ENCODE measurements at regions not wholly inside any gene's neighbourhood (a gene's known extent, or its start where the extent isn't known, plus 50 kb on each side); places are given as distances from the start of the nearest gene placed in this dataset.

- no peak overlapping the region for H4K8ac ChIP-seq (ENCODE audit: low read length)
- H2AFZ ChIP-seq (ENCODE audit: low read depth, low read length): no peak overlapping the region
- no peak overlapping the region for H3K14ac ChIP-seq (ENCODE audit: low read length in 2 of 2)
- H2BK120ac ChIP-seq (ENCODE audit: low read depth, low read length): no peak overlapping the region
- H3K9ac ChIP-seq (ENCODE audit: low read length): no peak overlapping the region
- no peak overlapping the region for H3K4me3 ChIP-seq (ENCODE audit: insufficient read depth in 1 of 2, low read depth in 1 of 2, low read length in 2 of 2)
- no peak overlapping the region for H4K91ac ChIP-seq (ENCODE audit: low read length)
- H3K23ac ChIP-seq (ENCODE audit: low read length in 2 of 2): no peak overlapping the region
- no peak overlapping the region for H3K4me2 ChIP-seq (ENCODE audit: low read length, poor library complexity, severe bottlenecking)
- H3K9me3 ChIP-seq (ENCODE audit: control insufficient read depth, low read length): no peaks in the 10 kb centered on the region
- H3K27me3 ChIP-seq (ENCODE audit: control insufficient read depth in 1 of 2, insufficient read depth in 1 of 2, low read length in 2 of 2): no peaks in the 10 kb centered on the region
- no peaks in the 10 kb centered on the region for H3K79me1 ChIP-seq (replicated peaks; ENCODE audit: low read length, poor library complexity, severe bottlenecking)
- no peaks in the 10 kb centered on the region for H3K4me1 ChIP-seq (ENCODE audit: control insufficient read depth, insufficient read depth, low read depth, low read length)
- no peak overlapping the region for H2BK15ac ChIP-seq (ENCODE audit: low read depth, poor library complexity, severe bottlenecking)
- H3K27ac ChIP-seq (ENCODE audit: low read length, poor library complexity, severe bottlenecking): no peak overlapping the region
- no peak overlapping the region for H3K4ac ChIP-seq (ENCODE audit: low read depth in 1 of 2, low read length in 2 of 2)
- H3K18ac ChIP-seq (ENCODE audit: low read depth in 1 of 2, low read length in 2 of 2): no peak overlapping the region
- peak; percentile 19 for DNase-seq
- no peaks in the 10 kb centered on the region for H3K36me3 ChIP-seq (ENCODE audit: control insufficient read depth in 1 of 2, insufficient read depth in 2 of 2, low read depth in 1 of 2, low read length in 2 of 2)
- H2BK5ac ChIP-seq (ENCODE audit: low read depth, low read length, poor library complexity, severe bottlenecking): no peak overlapping the region
- H2BK12ac ChIP-seq (ENCODE audit: low read length in 2 of 2): no peak overlapping the region
- no peak overlapping the region for H2AK5ac ChIP-seq (ENCODE audit: low read length, severe bottlenecking)
Measured at GRCh38 chr2:187959821-187960220, 331.9 kb upstream of the GULP1 start.

DNA sequence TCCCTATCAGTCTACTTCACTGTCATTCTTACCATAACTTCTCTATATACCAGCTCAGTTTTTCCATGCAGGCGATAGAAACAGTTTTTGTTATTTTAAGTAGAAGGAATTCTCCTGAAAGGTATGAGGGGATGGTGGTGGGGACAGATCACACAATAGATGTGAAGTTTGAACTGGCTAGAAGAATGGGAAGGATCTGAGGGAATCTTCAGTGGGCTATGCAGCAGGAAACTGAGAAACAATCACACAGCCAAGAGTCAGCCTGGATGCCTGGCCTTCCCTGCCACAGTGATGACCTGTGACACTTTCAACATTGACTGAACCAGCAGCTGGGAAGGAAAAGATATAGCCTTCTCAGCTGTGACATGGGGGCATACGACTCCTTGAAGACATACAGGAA is 329.1 kb upstream of the GULP1 start:
- Histone ChIP-seq H2AFZ (ENCODE audit: low read depth, low read length) (no peak overlapping the region), H4K8ac (ENCODE audit: low read length) (no peak overlapping the region), H3K4me2 (ENCODE audit: low read length, poor library complexity, severe bottlenecking) (no peak overlapping the region), H3K18ac (ENCODE audit: low read depth in 1 of 2, low read length in 2 of 2) (no peak overlapping the region), H3K27ac (ENCODE audit: low read length, poor library complexity, severe bottlenecking) (no peak overlapping the region), H3K14ac (ENCODE audit: low read length in 2 of 2) (no peak overlapping the region), H3K79me1 (replicated peaks; ENCODE audit: low read length, poor library complexity, severe bottlenecking) (no peaks in the 10 kb centered on the region), H3K9ac (ENCODE audit: low read length) (no peak overlapping the region), H4K91ac (ENCODE audit: low read length) (no peak overlapping the region), H2BK5ac (ENCODE audit: low read depth, low read length, poor library complexity, severe bottlenecking) (no peak overlapping the region), H3K4me1 (ENCODE audit: control insufficient read depth, insufficient read depth, low read depth, low read length) (no peaks in the 10 kb centered on the region), H3K36me3 (ENCODE audit: control insufficient read depth in 1 of 2, insufficient read depth in 2 of 2, low read depth in 1 of 2, low read length in 2 of 2) (no peaks in the 10 kb centered on the region), H2BK12ac (ENCODE audit: low read length in 2 of 2) (peak overlapping the region in 1 of 2 experiments; percentile 31), H2BK120ac (ENCODE audit: low read depth, low read length) (no peak overlapping the region), H3K4me3 (ENCODE audit: insufficient read depth in 1 of 2, low read depth in 1 of 2, low read length in 2 of 2) (no peak overlapping the region), H3K27me3 (ENCODE audit: control insufficient read depth in 1 of 2, insufficient read depth in 1 of 2, low read length in 2 of 2) (no peaks in the 10 kb centered on the region), H2BK15ac (ENCODE audit: low read depth, poor library complexity, severe bottlenecking) (no peak overlapping the region), H3K4ac (ENCODE audit: low read depth in 1 of 2, low read length in 2 of 2) (no peak overlapping the region), H3K9me3 (ENCODE audit: control insufficient read depth, low read length) (no peaks in the 10 kb centered on the region), H2AK5ac (ENCODE audit: low read length, severe bottlenecking) (no peak overlapping the region), H3K23ac (ENCODE audit: low read length in 2 of 2) (no peak overlapping the region)
- no peak for DNase-seq
- 92% methylated on average over 1 of the region's 2 CpGs for WGBS

GRCh38 chr2:187964746-187965145 is 326.9 kb upstream of the GULP1 start:
- DNase-seq: no peak
- Histone ChIP-seq H3K79me1 (replicated peaks; ENCODE audit: low read length, poor library complexity, severe bottlenecking) (no peaks in the 10 kb centered on the region), H3K4me2 (ENCODE audit: low read length, poor library complexity, severe bottlenecking) (no peak overlapping the region), H3K4me3 (ENCODE audit: insufficient read depth in 1 of 2, low read depth in 1 of 2, low read length in 2 of 2) (no peak overlapping the region), H2BK5ac (ENCODE audit: low read depth, low read length, poor library complexity, severe bottlenecking) (no peak overlapping the region), H3K4me1 (ENCODE audit: control insufficient read depth, insufficient read depth, low read depth, low read length) (no peaks in the 10 kb centered on the region), H3K4ac (ENCODE audit: low read depth in 1 of 2, low read length in 2 of 2) (no peak overlapping the region), H2BK12ac (ENCODE audit: low read length in 2 of 2) (no peak overlapping the region), H3K9ac (ENCODE audit: low read length) (no peak overlapping the region), H4K8ac (ENCODE audit: low read length) (no peak overlapping the region), H3K23ac (ENCODE audit: low read length in 2 of 2) (no peak overlapping the region), H2BK120ac (ENCODE audit: low read depth, low read length) (no peak overlapping the region), H3K36me3 (ENCODE audit: control insufficient read depth in 1 of 2, insufficient read depth in 2 of 2, low read depth in 1 of 2, low read length in 2 of 2) (no peaks in the 10 kb centered on the region), H3K18ac (ENCODE audit: low read depth in 1 of 2, low read length in 2 of 2) (no peak overlapping the region), H3K27ac (ENCODE audit: low read length, poor library complexity, severe bottlenecking) (no peak overlapping the region), H2AK5ac (ENCODE audit: low read length, severe bottlenecking) (no peak overlapping the region), H2AFZ (ENCODE audit: low read depth, low read length) (no peak overlapping the region), H4K91ac (ENCODE audit: low read length) (no peak overlapping the region), H3K14ac (ENCODE audit: low read length in 2 of 2) (no peak overlapping the region), H2BK15ac (ENCODE audit: low read depth, poor library complexity, severe bottlenecking) (no peak overlapping the region), H3K9me3 (ENCODE audit: control insufficient read depth, low read length) (no peaks in the 10 kb centered on the region), H3K27me3 (ENCODE audit: control insufficient read depth in 1 of 2, insufficient read depth in 1 of 2, low read length in 2 of 2) (no peaks in the 10 kb centered on the region)
- WGBS: no CpG with 5 or more reads among the region's 2 CpGs

DNA sequence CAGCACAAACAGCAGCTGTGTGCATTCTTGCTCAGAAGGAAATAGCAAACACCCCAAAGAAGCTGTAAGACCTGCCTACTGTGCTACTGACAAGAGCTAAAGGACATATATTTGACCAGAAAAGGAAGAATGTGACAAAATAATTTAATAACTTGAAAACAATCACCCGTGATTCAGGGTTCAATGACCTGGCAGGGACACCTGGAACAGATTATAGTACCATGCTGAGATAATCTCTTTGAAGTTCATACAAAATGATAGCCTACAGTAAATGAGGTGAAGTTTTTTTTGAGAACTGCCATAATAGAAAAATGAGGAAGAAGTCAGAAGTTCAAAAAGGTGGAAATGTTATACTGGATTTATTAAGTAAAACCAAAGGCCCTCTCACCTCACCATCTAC is 324.8 kb upstream of the GULP1 start:
- H3K9ac ChIP-seq (ENCODE audit: low read length): no peak overlapping the region
- H2AK5ac ChIP-seq (ENCODE audit: low read length, severe bottlenecking): no peak overlapping the region
- no peak overlapping the region for H4K91ac ChIP-seq (ENCODE audit: low read length)
- no peaks in the 10 kb centered on the region for H3K36me3 ChIP-seq (ENCODE audit: control insufficient read depth in 1 of 2, insufficient read depth in 2 of 2, low read depth in 1 of 2, low read length in 2 of 2)
- H3K9me3 ChIP-seq (ENCODE audit: control insufficient read depth, low read length): no peaks in the 10 kb centered on the region
- no peak overlapping the region for H3K4me3 ChIP-seq (ENCODE audit: insufficient read depth in 1 of 2, low read depth in 1 of 2, low read length in 2 of 2)
- no peak overlapping the region for H2AFZ ChIP-seq (ENCODE audit: low read depth, low read length)
- no peaks in the 10 kb centered on the region for H3K27me3 ChIP-seq (ENCODE audit: control insufficient read depth in 1 of 2, insufficient read depth in 1 of 2, low read length in 2 of 2)
- WGBS: 83% methylated on average over 1 of the region's 1 CpG
- no peak overlapping the region for H3K27ac ChIP-seq (ENCODE audit: low read length, poor library complexity, severe bottlenecking)
- no peak overlapping the region for H2BK5ac ChIP-seq (ENCODE audit: low read depth, low read length, poor library complexity, severe bottlenecking)
- no peak overlapping the region for H2BK120ac ChIP-seq (ENCODE audit: low read depth, low read length)
- no peak overlapping the region for H4K8ac ChIP-seq (ENCODE audit: low read length)
- DNase-seq: no peak
- H3K14ac ChIP-seq (ENCODE audit: low read length in 2 of 2): no peak overlapping the region
- no peaks in the 10 kb centered on the region for H3K79me1 ChIP-seq (replicated peaks; ENCODE audit: low read length, poor library complexity, severe bottlenecking)
- H3K4me2 ChIP-seq (ENCODE audit: low read length, poor library complexity, severe bottlenecking): no peak overlapping the region
- H2BK12ac ChIP-seq (ENCODE audit: low read length in 2 of 2): no peak overlapping the region
- H3K4ac ChIP-seq (ENCODE audit: low read depth in 1 of 2, low read length in 2 of 2): no peak overlapping the region
- no peak overlapping the region for H2BK15ac ChIP-seq (ENCODE audit: low read depth, poor library complexity, severe bottlenecking)
- H3K18ac ChIP-seq (ENCODE audit: low read depth in 1 of 2, low read length in 2 of 2): no peak overlapping the region
- no peaks in the 10 kb centered on the region for H3K4me1 ChIP-seq (ENCODE audit: control insufficient read depth, insufficient read depth, low read depth, low read length)
- no peak overlapping the region for H3K23ac ChIP-seq (ENCODE audit: low read length in 2 of 2)
